HCT116 (cell line): ENCODE measurements at regions not wholly inside any gene's neighbourhood (a gene's known extent, or its start where the extent isn't known, plus 50 kb on each side); places are given as distances from the start of the nearest gene placed in this dataset.

Source experiments
- CTCF ChIP-seq, 3 experiments: fragments of 200-600 bp in 1 of 3; sonication (generic) in 1 of 3; IDR thresholded peaks in 2 of 3; conservative IDR thresholded peaks in 1 of 3; 2 replicates each; pipeline ENCODE4 v1.5.1; 2012 to 2017; ENCODE audit warnings: low read depth in 2 of 3, low read length in 2 of 3, antibody characterized with exemption in 1 of 3, borderline replicate concordance in 1 of 3, control low read depth in 1 of 3, mild to moderate bottlenecking in 1 of 3, mixed read lengths in 1 of 3, mixed run types in 1 of 3, moderate library complexity in 1 of 3; ENCODE audit not compliant: insufficient read depth in 1 of 3
- EZH2 ChIP-seq: fragments of 200-600 bp; sonication (generic); IDR thresholded peaks from 2 replicates; pipeline ENCODE4 v1.6.1; 2017; ENCODE audit warnings: antibody characterized with exemption, mixed run types
- POLR2AphosphoS5 ChIP-seq: IDR thresholded peaks from 2 replicates; pipeline ENCODE4 v1.6.1; 2011; ENCODE audit warnings: mild to moderate bottlenecking, low read depth, low read length, moderate library complexity
- RAD21 ChIP-seq: IDR thresholded peaks from 2 replicates; pipeline ENCODE4 v1.6.1; 2012; ENCODE audit warnings: low read depth, mild to moderate bottlenecking
- SRF ChIP-seq: IDR thresholded peaks from 2 replicates; pipeline ENCODE4 v1.6.1; 2012; ENCODE audit warnings: low read depth
- ZFX ChIP-seq: fragments of 450-650 bp; IDR thresholded peaks from 2 replicates; pipeline ENCODE4 v1.6.1; 2017

- TF ChIP-seq EZH2: no peak
- no peak for TF ChIP-seq CTCF (IDR thresholded peaks at IDR 0.05 in 2 of 3, conservative IDR thresholded peaks at IDR 0.05 in 1 of 3; ENCODE audit: borderline replicate concordance in 1 of 3, insufficient read depth in 1 of 3, low read depth in 2 of 3, low read length in 2 of 3)
- TF ChIP-seq POLR2AphosphoS5: no peak
- no peak for TF ChIP-seq RAD21
- TF ChIP-seq ZFX: no peak
- TF ChIP-seq SRF: no peak
Measured at GRCh38 chr5:40284863-40285262, 394.9 kb upstream of the PTGER4 start.
